Ovary (tissue), 7 donors: ENCODE measurements at regions not wholly inside any gene's neighbourhood (a gene's known extent, or its start where the extent isn't known, plus 50 kb on each side); places are given as distances from the start of the nearest gene placed in this dataset.

Source experiments
- DNase-seq, 5 donors: peaks; one replicate each; pipeline ENCODE4 v3.0.0-alpha.2; 2019 to 2020
- H3K27ac ChIP-seq, 2 donors: fragments of 200-600 bp; one replicate each; pipeline versions ENCODE4 v1.5.1 to v1.8.0; 2019 to 2022
- H3K27me3 ChIP-seq: fragments of 200-600 bp; one replicate; pipeline ENCODE4 v1.8.0; 2022
- H3K36me3 ChIP-seq: fragments of 200-600 bp; sonication (generic); one replicate; pipeline ENCODE4 v1.5.1; 2019
- H3K4me1 ChIP-seq: one replicate; pipeline ENCODE4 v1.8.1; 2013; ENCODE audit warnings: mild to moderate bottlenecking, moderate library complexity; ENCODE audit not compliant: insufficient read depth
- H3K4me3 ChIP-seq: fragments of 200-600 bp; sonication (generic); one replicate; pipeline ENCODE4 v1.5.1; 2017
- H3K9me3 ChIP-seq, 2 donors: fragments of 200-600 bp in 1 of 2; sonication (generic) in 1 of 2; one replicate each; pipeline versions ENCODE4 v1.5.1 to v1.8.1; 2013 to 2019; ENCODE audit warnings: mild to moderate bottlenecking in 1 of 2, moderate library complexity in 1 of 2
- CTCF ChIP-seq, 3 donors: fragments of 450-650 bp in 2 of 3; fragments of 200-600 bp in 1 of 3; IDR thresholded peaks; one replicate each; pipeline versions ENCODE4 v1.5.1 to v1.8.0; 2016 to 2022; ENCODE audit warnings: antibody characterized with exemption in 3 of 3, mild to moderate bottlenecking in 1 of 3
- EP300 ChIP-seq: sonication (generic); formaldehyde crosslinking; IDR thresholded peaks from one replicate; pipeline ENCODE4 v1.6.1; 2017; ENCODE audit warnings: antibody characterized with exemption
- POLR2A ChIP-seq: fragments of 450-650 bp; IDR thresholded peaks from one replicate; pipeline ENCODE4 v1.6.1; 2017; ENCODE audit warnings: antibody characterized with exemption, mild to moderate bottlenecking, moderate library complexity
- WGBS, 3 donors: extraction: QIAGEN DNeasy Blood & Tissue Kit in 1 of 3; methylation state at CpG; one replicate each; pipeline versions ENCODE4 v1.1.5 to v1.1.7; 2013 to 2017; 5-methylcytosine and 5-hydroxymethylcytosine counted together
- intact Hi-C, 4 donors: fragments of 100-400 bp; cut with DNase I; formaldehyde crosslinking; loops; one replicate each; pipeline versions ENCODE4 v1.11.0 to v1.15.1; 2022 to 2023
- donor health status: DM: no; HTN: no; CAD: no; lungs with moderate emphysema.
- donor health status: DM: no; HTN: no; CAD: no.
- donor health status: Bipolar disorder and iron deficiency.
- donor health status: DM: no; HTN: no; CAD: no.
- donor health status: DM: yes; HTN: yes; CAD: no.

DNA sequence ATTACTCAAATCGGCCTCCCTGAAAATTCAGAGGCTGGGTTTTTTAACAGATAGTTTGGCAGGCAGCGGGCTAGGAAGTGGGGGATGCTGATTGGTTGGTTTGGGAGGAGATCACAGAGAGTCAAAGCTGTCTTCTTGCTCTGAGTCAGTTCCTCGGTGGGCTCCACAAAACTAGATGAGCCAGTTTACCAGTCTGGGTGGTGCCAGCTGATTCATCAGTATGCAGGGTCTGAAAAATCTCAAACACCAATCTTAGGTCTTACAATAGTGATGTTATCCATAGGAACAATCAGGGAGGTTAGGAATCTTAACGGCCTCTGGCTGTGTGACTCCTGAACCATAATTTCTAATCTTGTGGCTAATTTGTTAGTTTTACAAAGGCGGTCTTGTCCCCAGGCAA is 190.7 kb downstream of the C6orf118 start:
- Histone ChIP-seq H3K4me3 (no peak overlapping the region), H3K9me3 (peaks cover 0 to 2% of the 10 kb centered on the region in 2 donors), H3K4me1 (no peaks in the 10 kb centered on the region), H3K36me3 (no peaks in the 10 kb centered on the region), H3K27ac (no peak overlapping the region), H3K27me3 (no peaks in the 10 kb centered on the region)
- intact Hi-C loops, result no loop called here
- DNase-seq, result no peak
- no peak for TF ChIP-seq EP300
- TF ChIP-seq CTCF (IDR thresholded peaks at IDR 0.05), result no peak
- TF ChIP-seq POLR2A, result no peak
- WGBS, 3 donors, result 62 to 65% (median 64%) methylated on average over 5 of the region's 5 CpGs

GRCh38 chr6:165117806-165118205 is 191.6 kb downstream of the C6orf118 start:
- DNase-seq, result no peak
- peaks cover 0 to 2% of the 10 kb centered on the region in 2 donors for H3K9me3 ChIP-seq

GRCh38 chr6:165117121-165117520 is 192.3 kb downstream of the C6orf118 start:
- no peaks in the 10 kb centered on the region for H3K27me3 ChIP-seq
- H3K4me3 ChIP-seq, result no peak overlapping the region
- no peaks in the 10 kb centered on the region for H3K4me1 ChIP-seq
- no peak overlapping the region for H3K27ac ChIP-seq
- DNase-seq, result no peak
- intact Hi-C loops, result no loop called here
- 69 to 81% (median 79%) methylated on average over 2 of the region's 2 CpGs for WGBS, 3 donors
- H3K36me3 ChIP-seq, result no peaks in the 10 kb centered on the region
- H3K9me3 ChIP-seq, result peaks cover 0 to 2% of the 10 kb centered on the region in 2 donors
- no peak for TF ChIP-seq EP300
- no peak for TF ChIP-seq POLR2A
- no peak for TF ChIP-seq CTCF (IDR thresholded peaks at IDR 0.05)

More at GRCh38 chr6:165117806-165118205, 191.6 kb downstream of the C6orf118 start:
- 77 to 96% (median 80%) methylated on average over 3 of the region's 3 CpGs for WGBS, 3 donors
- Histone ChIP-seq H3K4me3 (no peak overlapping the region), H3K36me3 (no peaks in the 10 kb centered on the region), H3K27ac (no peak overlapping the region), H3K4me1 (no peaks in the 10 kb centered on the region), H3K27me3 (no peaks in the 10 kb centered on the region)
- no peak for TF ChIP-seq EP300
- TF ChIP-seq CTCF (IDR thresholded peaks at IDR 0.05), result no peak
- no peak for TF ChIP-seq POLR2A
- intact Hi-C loops, result no loop called here

- no peaks in the 10 kb centered on the region for H3K27me3 ChIP-seq
- WGBS, 3 donors, result 77 to 86% (median 79%) methylated on average over 1 of the region's 1 CpG
- no peak overlapping the region for H3K4me3 ChIP-seq
- no peaks in the 10 kb centered on the region for H3K4me1 ChIP-seq
- no peak for TF ChIP-seq POLR2A
- DNase-seq, result no peak
- intact Hi-C loops, result no loop called here
- H3K27ac ChIP-seq, result no peak overlapping the region
- peaks cover 0 to 2% of the 10 kb centered on the region in 2 donors for H3K9me3 ChIP-seq
- no peaks in the 10 kb centered on the region for H3K36me3 ChIP-seq
Measured at GRCh38 chr6:165110860-165111259, 198.5 kb downstream of the C6orf118 start.

DNA sequence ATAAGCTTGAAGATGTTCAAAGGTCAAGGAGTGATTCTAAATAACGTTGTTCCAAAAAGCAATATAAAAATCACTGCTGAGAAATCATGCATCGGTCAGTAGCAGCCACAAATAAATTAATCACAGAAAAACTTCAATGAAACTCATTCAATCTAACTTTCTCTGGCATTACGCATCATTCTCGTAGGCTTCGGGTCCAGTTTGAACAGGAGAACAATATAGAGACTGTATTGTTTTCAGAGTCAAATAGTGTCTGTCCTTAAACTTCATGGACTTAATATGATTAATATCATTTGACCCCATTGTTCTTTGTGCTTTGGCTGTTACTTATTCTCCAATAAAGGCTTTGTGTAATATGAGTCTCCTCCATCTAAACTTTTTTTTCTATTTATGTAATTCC is 200.4 kb downstream of the C6orf118 start:
- no peak overlapping the region for H3K4me3 ChIP-seq
- WGBS, 3 donors, result 70 to 76% (median 74%) methylated on average over 5 of the region's 5 CpGs
- H3K9me3 ChIP-seq, result no peaks in the 10 kb centered on the region
- no peak for DNase-seq
- H3K4me1 ChIP-seq, result no peaks in the 10 kb centered on the region
- no peaks in the 10 kb centered on the region for H3K36me3 ChIP-seq
- no peaks in the 10 kb centered on the region for H3K27me3 ChIP-seq
- TF ChIP-seq POLR2A (no peak), EP300 (no peak), CTCF (IDR thresholded peaks at IDR 0.05) (no peak)
- intact Hi-C loops, result no loop called here
- H3K27ac ChIP-seq, result no peak overlapping the region
